GM19351 (cell line): ENCODE measurements at regions not wholly inside any gene's neighbourhood (a gene's known extent, or its start where the extent isn't known, plus 50 kb on each side); places are given as distances from the start of the nearest gene placed in this dataset.
"Not testable (repeated sequence)": the region's sequence is repeated elsewhere in the genome, so short reads cannot be mapped to it uniquely, and the experiment has no call there.

ENCODE experiments used
- ATAC-seq: cut with Tn5 transposase; IDR thresholded peaks from one replicate; pipeline ENCODE4 v1.9.1; 2021; ENCODE audit warnings: mild to moderate bottlenecking, moderate library complexity; ENCODE audit not compliant: unreplicated experiment

DNA sequence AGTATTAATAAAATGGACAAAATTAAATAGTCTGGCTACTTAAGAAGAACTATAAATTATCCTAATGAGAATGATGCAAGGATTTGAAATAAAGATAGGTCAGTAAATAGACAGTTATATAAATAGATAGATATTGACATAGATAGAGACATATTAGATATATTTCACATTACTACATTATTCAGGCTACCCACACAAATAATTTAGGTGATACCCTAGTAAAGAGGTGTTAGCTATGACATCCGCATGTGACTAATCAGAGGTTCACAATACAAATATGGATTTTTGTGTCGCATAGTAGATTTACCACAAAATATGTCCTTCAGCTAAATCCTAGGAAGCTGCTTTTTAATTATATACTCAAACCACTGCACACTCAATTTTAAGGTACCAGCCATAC lies 729.0 kb upstream of the ANO3 start:
- no peak for ATAC-seq

DNA sequence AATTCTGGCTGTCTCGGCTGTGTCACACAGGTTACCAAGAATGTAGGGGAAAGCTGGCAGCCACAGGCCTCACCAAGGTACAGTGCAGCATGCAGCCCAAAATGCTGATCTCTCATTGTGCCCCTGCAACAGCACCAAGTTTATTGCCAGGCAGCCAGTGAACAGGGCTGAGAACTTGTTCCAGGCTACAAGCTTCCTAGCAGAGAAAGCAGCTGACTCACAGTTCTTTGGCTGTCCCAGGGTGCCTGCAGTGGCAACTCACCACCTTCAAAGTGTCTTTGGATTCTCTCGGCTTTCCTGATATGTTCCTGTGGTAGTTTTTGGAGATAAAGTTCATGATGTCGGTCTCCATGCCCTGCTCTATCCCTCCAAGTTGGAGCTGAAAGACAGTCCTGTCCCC lies 719.1 kb upstream of the ANO3 start:
- no peak for ATAC-seq

DNA sequence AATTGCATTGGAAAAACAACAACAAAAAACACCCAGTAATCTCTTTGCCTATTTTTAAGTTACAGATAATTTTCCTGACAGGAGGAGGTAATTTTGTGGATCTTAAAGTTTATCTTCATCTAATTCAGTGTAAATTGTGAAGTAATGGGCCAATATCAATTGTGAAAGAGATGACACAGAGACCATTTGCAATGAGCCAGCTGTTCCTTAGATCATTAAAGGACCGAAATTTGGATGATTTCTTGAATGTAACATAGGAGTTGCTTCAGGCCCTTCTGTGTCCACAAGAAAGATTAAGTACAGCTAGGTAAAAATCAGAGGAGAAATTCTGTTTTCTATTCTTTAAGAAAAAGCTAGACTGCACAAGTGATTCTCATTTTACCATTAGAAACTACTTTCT lies 718.5 kb upstream of the ANO3 start:
- ATAC-seq, result no peak

DNA sequence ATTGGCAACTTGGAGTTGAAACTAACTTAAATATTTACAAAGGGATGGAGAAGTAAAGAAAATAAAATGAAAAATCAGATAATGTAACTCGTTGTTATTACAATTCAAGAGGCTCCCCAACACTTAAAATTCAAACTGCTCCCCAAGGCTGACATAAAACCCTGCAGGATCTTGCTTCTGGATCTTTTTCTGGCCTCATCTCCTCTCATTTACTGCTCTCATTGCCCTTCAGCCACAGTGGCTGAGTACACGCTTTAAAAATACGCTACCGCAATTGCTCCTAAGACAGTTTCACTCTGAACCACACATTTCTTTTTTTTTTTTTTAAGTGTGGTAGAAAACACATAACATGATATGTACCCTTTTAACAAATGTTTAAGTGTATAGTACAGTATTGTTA lies 718.1 kb upstream of the ANO3 start:
- ATAC-seq, result no peak

DNA sequence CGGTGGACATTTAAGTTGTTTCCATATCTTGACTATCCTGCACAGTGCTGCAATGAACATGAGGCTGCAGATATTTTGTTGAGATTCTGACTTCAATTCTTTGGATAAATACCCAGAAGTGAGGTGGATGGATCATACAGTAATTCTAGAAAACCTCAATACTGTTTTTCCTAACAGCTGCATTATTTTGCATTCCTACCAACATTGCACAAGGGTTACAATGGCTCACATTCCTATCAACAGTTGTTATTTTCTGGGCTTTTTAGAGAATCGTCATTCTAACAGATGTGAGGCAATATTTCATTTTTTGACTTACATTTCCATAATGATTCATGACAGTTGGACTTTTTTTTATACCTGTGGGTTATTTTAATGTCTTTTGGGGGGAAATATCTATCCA lies 716.9 kb upstream of the ANO3 start:
- no peak for ATAC-seq

DNA sequence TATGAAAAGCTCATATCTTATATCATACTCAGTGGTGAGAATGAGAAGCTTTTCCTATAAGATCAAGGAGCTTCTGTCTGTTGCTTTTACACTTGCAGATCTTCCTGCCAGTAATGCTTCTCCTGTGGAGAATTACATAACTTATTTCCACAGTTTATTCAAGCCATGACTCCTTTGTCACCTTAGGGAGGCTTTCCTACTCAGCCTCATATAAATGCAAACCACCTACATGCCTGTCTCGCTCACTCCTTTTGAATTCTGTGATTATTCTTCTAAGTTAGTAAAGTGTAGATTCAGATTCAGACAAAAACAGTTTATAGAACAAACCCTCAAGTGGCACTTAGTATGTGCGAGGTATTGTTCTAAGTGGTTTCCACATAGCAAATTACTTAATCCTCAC lies 716.1 kb upstream of the ANO3 start:
- ATAC-seq, result no peak

DNA sequence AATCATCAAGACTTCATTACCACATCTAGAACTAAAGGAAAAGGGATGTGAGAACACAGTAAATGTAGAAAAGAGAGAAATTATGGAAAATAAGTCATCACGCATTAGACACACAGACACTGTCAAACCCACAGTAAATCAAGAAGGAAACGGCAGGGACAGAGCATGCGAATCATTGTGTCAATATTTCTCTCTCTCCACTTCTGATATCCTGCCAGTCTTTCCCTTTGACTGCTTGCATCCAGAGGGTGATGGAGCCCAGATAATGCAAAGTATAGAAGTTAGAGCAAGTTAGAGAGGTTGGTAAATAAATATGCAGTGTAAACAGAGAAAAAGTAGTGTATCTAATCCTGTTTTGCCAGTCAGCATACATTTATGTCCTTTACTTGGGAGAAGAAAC lies 706.8 kb upstream of the ANO3 start:
- ATAC-seq, result no peak

DNA sequence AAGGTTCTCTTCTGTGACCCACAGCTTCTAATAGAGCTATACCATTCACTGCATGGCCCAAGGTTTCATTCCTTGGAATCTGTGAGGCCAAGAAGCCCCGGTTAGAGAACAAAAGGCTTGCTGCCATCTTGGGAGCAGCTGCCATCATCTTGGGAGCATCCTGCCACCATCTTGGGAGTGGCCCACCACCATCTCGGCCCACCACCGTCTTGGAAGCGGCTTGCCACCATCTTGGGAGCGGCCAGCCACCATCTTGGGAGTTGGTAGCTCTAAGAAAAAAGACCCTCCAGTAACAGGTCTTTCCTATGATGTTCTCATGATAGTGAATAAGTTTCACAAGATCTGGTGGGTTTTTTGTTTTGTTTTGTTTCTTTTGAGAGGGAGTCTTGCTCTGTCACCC lies 703.9 kb upstream of the ANO3 start:
- ATAC-seq, result no peak

DNA sequence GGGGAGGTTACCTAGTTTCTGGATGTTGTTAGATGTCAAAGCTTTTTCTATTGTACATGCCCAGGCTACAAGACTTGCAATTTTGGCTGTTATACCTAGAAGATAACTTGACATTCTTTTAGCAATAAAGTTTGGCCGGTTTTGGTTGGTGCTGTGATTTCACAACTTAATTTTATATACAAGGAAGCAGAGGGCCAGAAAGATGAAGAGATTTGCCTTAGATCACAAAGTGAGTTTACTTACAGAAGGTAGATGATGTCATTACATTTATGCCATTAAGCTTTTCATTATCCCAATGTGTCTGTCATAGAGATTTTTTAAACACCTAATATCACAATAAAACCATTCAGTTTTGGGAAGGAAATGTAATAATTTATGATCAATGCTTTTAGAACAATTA lies 698.7 kb upstream of the ANO3 start:
- ATAC-seq, result no peak

DNA sequence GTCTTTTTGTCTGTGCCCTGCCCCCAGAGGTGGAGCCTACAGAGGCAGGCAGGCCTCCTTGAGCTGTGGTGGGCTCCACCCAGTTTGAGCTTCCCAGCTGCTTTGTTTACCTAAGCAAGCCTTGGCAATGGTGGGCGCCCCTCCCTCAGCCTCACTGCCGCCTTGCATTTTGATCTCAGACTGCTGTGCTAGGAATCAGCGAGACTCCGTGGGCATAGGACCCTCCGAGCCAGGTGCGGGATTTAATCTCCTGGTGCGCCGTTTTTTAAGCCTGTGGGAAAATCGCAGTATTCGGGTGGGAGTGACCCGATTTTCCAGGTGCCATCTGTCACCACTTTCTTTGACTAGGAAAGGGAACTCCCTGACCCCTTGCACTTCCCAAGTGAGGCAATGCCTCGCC lies 682.7 kb upstream of the ANO3 start:
- ATAC-seq, result not testable (repeated sequence)

DNA sequence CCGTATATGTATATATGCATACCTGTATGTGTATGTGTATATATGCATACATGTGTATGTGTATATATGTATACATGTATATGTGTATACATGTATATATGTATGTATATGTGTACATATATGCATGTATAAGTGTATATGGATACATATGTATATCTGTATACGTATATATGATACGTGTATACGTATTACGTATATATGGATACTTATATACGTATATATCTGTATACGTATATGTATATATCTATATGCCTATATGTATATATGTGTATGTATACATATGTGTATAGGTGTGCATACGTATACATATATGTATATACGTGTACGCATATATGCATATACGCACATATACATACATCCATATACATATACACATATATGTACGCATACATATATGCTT lies 681.6 kb upstream of the ANO3 start:
- no peak for ATAC-seq

DNA sequence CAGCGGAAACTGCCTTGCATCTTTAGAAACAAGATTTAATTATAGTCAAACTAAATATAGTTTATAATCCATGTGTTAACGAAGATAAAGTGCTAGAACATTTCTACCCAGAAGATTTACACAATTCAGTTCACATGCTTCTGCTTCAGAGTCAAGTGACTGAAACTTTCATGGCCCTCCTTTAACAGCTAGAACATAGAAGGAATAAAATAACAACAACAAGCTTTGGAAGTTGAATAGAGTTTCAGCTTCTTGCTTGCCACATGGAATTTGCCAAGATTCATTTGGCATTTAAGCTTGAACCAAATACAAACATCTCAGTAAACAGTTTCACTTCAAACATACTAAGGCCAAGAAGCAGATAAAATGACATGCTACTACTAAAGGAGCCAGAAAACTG lies 676.3 kb upstream of the ANO3 start:
- ATAC-seq, result no peak

DNA sequence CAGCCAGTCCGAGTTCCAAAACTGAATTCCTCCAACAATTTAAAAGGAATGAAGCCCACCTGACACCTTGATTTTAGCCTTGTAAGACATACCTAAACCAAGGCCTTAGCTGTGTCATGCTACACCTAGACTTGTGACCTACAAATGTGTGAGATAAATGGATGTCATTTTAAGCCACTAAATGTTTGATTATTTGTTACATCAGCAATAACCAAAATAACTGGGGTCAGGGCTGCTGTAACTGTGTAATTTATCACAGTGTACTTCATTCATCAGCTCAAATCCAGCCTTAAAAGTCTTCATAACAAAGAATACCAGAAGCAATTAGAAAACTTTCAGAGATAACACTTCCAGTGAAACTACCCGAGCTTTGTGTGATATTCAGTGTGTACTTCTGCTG lies 673.0 kb upstream of the ANO3 start:
- no peak for ATAC-seq

DNA sequence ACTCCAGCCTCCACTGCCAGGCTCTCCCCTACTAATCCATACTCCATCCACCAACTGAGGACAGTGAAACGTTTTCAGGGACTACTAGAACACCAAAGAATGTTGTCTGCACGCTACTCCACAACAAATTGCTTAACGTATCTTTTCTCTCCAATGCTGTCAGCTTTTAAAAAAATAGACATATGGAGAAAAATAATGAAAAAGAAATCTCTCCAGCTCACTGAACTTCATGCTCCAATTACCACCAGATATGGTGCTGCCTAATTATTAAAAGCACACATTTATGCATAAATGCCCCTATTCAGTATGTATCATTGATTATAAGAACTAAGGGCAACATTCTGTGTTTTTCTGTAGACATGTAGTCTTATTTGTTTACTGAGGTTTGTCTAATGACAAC lies 672.2 kb upstream of the ANO3 start:
- ATAC-seq, result no peak

DNA sequence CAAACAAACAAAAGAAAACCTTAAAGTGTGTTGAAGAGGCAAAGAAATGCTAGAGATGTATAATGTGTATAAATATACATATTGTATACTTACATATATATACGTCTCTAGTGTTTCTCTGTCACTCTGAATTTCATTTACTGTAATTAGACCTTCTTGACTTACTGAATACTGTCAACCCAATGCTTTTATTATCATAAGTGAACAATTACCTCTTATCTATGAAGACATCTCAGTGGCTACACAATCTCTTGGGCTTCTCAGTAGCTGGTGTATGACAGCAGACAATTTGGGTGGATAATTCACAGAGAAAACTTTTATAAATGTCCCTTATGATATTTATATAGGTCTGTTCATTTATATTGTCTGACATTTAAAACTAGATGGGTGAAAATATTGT lies 664.1 kb upstream of the ANO3 start:
- ATAC-seq, result no peak

DNA sequence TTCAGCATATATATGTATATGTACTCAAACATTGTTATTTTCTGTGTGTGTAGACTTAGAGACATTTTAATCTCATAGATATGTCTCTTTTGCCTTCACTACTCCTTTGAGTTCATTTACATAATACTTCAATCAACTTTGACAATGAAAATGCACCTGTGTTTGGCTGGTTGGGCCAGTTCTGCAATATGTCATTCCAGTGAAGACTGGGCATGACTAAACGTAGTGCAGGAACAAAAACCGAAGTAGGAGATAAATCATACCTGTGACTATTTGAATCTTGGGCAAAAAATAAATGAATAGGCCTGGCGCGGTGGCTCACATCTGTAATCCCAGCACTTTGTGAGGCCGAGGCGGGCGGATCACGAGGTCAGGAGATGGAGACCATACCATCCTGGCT lies 640.0 kb upstream of the ANO3 start:
- ATAC-seq, result no peak

DNA sequence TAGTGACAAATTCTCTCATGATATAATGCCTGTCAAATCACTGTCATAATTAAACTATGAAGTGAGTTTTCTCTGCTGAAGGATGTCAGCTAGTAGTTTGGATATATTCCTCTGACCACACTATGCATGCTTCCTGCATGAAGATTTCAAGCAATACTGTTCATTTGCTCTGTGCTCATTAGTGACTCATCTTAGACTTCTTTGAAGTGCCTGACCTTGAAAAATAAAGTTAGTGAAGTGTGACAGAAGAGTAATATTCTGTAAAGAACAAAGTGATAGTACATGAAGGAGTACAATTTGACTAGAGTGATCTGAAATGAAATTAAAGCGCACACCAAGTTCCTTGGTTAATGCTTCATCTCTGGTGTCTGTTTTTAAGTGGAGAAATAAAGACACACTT lies 629.5 kb upstream of the ANO3 start:
- ATAC-seq, result no peak

DNA sequence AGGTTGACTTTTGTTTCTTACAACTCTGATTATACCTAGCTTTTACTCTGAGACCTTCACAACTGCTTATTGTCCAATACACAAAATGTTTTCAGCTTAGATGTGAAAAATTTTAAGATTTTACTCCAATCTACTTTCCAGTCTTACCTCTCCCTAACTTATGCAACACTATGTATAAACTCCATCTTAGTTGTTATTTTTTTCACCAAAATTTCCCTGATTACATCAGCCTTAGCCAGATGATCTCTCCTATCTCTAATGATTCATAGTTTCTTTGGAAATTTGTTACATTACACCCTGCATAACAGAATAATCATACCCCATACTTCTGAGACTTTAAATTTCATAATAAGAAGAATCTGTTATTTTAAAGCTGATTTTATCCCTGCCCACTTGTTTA lies 621.0 kb upstream of the ANO3 start:
- no peak for ATAC-seq

DNA sequence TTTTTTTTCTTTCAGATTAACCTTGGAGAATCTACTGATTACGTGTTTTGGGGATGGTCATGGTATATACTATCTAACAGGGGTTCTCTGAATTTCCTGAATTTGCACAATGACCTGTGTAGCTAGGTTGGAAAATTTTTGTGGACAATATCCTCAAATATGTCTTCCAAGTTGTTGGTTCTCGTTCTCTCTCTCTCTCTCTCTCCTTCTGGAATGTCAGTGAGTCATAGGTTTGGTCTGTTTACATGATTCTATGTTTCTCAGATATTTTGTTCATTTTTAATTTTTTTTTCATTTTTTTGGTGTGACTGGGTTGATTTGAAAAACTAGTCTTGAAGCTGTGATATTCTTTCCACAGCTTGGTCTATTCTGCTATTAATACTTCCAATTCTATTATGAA lies 604.0 kb upstream of the ANO3 start:
- ATAC-seq, result no peak

DNA sequence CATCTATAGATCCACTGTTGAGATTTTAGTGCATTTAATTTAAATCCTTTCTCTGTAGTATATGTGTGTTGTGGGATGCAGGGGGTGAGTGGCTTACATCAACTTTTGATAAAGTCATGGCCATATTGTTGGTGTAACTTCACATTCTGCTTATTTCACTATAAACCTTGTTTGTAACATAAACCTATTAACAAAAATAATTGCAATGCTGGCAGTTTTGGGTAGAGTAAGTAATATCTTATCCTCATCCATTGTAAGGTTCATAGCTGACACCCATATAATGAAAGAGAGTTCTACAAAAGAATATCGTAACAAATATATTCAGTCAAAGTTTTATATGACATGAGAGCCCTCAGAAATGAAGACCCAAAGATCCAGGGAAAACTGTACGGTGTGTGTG lies 601.7 kb upstream of the ANO3 start:
- no peak for ATAC-seq

DNA sequence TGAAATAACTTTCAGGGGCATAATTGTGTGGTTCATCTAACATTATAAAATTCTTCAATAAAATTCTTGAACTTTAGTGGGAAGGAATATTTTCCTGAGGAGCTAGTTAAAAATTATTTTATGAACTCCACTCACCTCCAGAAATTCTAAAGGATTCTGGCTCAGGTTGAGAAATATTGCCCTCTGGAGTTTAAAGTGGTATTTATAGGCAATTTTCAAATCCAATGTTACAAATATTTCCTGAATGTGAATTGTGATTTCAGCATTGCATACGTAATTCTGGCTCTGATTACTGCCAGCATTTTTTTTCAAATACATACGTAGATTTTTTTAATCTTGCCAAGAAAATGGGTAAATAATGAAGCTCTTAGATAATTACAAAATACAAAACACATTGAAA lies 598.2 kb upstream of the ANO3 start:
- ATAC-seq, result no peak

DNA sequence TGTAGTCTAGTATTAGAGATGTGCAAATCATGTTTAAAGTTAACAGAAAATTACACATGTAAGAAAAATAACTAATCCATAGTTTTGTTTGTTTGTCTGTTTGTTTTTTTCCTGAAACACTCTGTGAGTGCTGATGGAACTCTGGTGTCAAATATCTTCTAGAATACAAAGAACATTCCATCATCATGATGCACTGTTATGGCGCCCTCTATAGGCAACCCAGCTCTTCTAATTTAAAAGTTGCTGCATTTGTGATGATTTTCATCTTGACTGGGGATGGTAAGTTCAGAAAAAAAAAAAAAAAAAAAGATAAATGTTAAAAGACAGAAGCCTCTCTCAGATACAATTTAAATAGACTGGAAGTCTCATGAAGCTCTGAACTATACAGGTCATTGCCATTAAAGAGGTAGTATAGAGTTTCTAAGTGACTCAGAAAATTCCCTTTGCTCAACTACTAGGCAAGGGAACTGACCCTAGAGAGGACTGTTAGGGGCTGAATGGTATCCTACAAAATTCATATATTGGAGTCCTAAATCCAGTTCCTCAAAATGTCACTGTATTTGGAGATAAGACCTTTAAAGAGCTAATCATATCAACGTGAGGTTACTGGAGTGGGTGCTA lies 597.2 kb upstream of the ANO3 start:
- ATAC-seq, result no peak

DNA sequence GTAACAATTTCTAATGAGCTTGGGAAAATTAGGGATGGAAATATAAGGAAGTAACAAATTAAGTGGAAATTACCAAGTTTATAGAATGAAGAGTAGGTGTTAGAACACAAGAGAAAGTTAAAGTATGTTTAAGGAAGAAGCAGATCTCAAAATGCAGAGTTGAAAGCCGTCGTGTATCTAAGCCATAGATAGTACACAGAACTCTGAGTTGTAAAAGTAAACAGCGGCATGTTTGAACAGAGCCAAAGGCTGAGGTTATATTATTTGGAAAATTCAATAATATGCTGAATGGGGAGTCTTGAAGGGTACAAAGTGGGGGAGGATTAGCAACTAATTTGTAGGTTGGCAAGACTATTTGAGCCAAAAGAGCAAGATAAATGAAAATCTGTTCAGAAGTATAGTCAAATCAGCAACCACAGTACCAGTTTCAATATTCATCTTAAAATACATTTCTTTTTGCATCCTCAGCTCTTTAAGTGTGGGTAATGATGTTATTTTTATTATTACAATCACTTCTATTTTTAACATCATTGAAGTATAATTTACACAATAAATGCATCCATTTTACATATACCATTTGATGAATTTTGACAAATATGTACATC lies 594.8 kb upstream of the ANO3 start:
- no peak for ATAC-seq
